ENCODE measurements at regions not wholly inside any gene's neighbourhood (a gene's known extent, or its start where the extent isn't known, plus 50 kb on each side); places are given as distances from the start of the nearest gene placed in this dataset.

- no peak for TF ChIP-seq EZH2phosphoT487 (IDR thresholded peaks at IDR 0.05; ENCODE audit: unreplicated experiment)
- no peak for TF ChIP-seq ETS1 (IDR thresholded peaks at IDR 0.05)
Measured at GRCh38 chr17:34699181-34699580, 119.8 kb downstream of the TMEM132E start (continued).

- no peak for DNase-seq (ENCODE audit: low spot score)
- no peaks in the 10 kb centered on the region for H4K20me1 ChIP-seq (replicated peaks; ENCODE audit: insufficient read depth)
- H3K36me3 Mint-ChIP-seq (ENCODE audit: low read depth) = peaks cover 3% of the 10 kb centered on the region; the same call in 2 of the 3 replicates
- peaks cover 1% of the 10 kb centered on the region for H3K27me3 Mint-ChIP-seq (ENCODE audit: insufficient read depth, low read depth, poor library complexity)
- no peak overlapping the region for H3K4me2 ChIP-seq
- no peaks in the 10 kb centered on the region; the same call in 2 of the 3 replicates for H3K9me3 Mint-ChIP-seq
- no peak overlapping the region for H3K4me3 Mint-ChIP-seq
- no peak overlapping the region for H2AFZ ChIP-seq
- no peaks in the 10 kb centered on the region for H3K4me1 Mint-ChIP-seq
- no peaks in the 10 kb centered on the region for H3F3A ChIP-seq (replicated peaks; ENCODE audit: low read depth)
- no peak for TF ChIP-seq ZNF331 (CRISPR knock-in tag; IDR thresholded peaks at IDR 0.05; ENCODE audit: low read depth)
- no peak for TF ChIP-seq CTCF (conservative IDR thresholded peaks at IDR 0.05; ENCODE audit: low read depth in 2 of 2)
- TF ChIP-seq ZNF114 (CRISPR knock-in tag; IDR thresholded peaks at IDR 0.05) = no peak
- no peaks in the 10 kb centered on the region for H3K4me1 ChIP-seq (ENCODE audit: insufficient read depth)
- no peak for ATAC-seq
- H3K27ac Mint-ChIP-seq = no peak overlapping the region
- H3K27me3 ChIP-seq (ENCODE audit: insufficient read depth) = no peaks in the 10 kb centered on the region
- no peak overlapping the region for H3K27ac ChIP-seq (ENCODE audit: low read depth)
- H3K4me3 ChIP-seq = no peak overlapping the region
- no peaks in the 10 kb centered on the region for H3K79me2 ChIP-seq (replicated peaks; ENCODE audit: insufficient read depth)
- no peaks in the 10 kb centered on the region for H3K9me2 ChIP-seq (ENCODE audit: insufficient read depth)
- no peaks in the 10 kb centered on the region for H3K36me3 ChIP-seq (ENCODE audit: insufficient read depth)
Measured at GRCh38 chr17:34692920-34693319, 113.5 kb downstream of the TMEM132E start.
